ENCODE measurements at regions not wholly inside any gene's neighbourhood (a gene's known extent, or its start where the extent isn't known, plus 50 kb on each side); places are given as distances from the start of the nearest gene placed in this dataset.

DNA sequence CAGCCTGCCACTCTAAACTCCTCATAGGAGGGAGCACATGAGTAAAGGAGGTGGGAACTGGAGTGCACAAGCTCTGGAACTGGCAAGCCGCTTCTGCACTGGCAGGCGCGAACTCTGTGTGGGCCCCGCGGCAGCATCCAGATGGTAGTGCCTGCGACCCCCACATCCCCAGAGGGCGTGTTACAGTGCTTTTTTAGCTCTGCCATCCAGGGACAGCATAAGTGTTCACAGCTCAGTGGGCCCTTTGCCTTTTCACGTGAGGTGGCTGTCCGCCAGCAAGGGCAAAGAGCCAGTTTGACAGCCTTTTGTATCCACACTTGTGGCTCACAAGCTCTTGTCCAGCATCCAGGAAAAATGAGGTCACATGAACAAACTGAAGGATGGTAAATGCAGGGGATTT, 581.6 kb upstream of the DIAPH2 start:
- DNase-seq (ENCODE audit: low spot score) = no peak
- no peak overlapping the region for H3K9ac ChIP-seq (ENCODE audit: low read depth in 1 of 2, low read length in 2 of 2)
- no peaks in the 10 kb centered on the region for H3K27me3 ChIP-seq (ENCODE audit: control insufficient read depth in 4 of 4, insufficient read depth in 4 of 4, low read length in 3 of 4)
- H3K9me3 ChIP-seq (ENCODE audit: control insufficient read depth in 4 of 4, low read length in 3 of 4) = no peaks in the 10 kb centered on the region
- H3K4me3 ChIP-seq (ENCODE audit: low read depth in 1 of 3, low read length in 3 of 3) = no peak overlapping the region
- H3K27ac ChIP-seq (ENCODE audit: low read depth in 1 of 2, low read length in 2 of 2) = no peak overlapping the region
- TF ChIP-seq TAF1 (conservative IDR thresholded peaks at IDR 0.05) (no peak), FOXA1 (IDR thresholded peaks at IDR 0.05) (no peak), YY1 (IDR thresholded peaks at IDR 0.05) (no peak), HNF4A (conservative IDR thresholded peaks at IDR 0.05) (no peak), RAD21 (IDR thresholded peaks at IDR 0.05) (no peak), SP1 (IDR thresholded peaks at IDR 0.05) (no peak), NR2F2 (IDR thresholded peaks at IDR 0.05) (no peak), GABPA (IDR thresholded peaks at IDR 0.05 in 1 of 2, conservative IDR thresholded peaks at IDR 0.05 in 1 of 2) (no peak), HNF4G (IDR thresholded peaks at IDR 0.05) (no peak), EGR1 (IDR thresholded peaks at IDR 0.05; ENCODE audit: low read depth in 2 of 2) (no peak), FOXA2 (IDR thresholded peaks at IDR 0.05) (no peak), JUND (IDR thresholded peaks at IDR 0.05) (no peak), RXRA (IDR thresholded peaks at IDR 0.05) (no peak)
- TF ChIP-seq, protein P1, sequence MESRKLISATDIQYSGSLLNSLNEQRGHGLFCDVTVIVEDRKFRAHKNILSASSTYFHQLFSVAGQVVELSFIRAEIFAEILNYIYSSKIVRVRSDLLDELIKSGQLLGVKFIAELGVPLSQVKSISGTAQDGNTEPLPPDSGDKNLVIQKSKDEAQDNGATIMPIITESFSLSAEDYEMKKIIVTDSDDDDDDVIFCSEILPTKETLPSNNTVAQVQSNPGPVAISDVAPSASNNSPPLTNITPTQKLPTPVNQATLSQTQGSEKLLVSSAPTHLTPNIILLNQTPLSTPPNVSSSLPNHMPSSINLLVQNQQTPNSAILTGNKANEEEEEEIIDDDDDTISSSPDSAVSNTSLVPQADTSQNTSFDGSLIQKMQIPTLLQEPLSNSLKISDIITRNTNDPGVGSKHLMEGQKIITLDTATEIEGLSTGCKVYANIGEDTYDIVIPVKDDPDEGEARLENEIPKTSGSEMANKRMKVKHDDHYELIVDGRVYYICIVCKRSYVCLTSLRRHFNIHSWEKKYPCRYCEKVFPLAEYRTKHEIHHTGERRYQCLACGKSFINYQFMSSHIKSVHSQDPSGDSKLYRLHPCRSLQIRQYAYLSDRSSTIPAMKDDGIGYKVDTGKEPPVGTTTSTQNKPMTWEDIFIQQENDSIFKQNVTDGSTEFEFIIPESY (IDR thresholded peaks at IDR 0.05) = no peak
- TF ChIP-seq, protein P2, sequence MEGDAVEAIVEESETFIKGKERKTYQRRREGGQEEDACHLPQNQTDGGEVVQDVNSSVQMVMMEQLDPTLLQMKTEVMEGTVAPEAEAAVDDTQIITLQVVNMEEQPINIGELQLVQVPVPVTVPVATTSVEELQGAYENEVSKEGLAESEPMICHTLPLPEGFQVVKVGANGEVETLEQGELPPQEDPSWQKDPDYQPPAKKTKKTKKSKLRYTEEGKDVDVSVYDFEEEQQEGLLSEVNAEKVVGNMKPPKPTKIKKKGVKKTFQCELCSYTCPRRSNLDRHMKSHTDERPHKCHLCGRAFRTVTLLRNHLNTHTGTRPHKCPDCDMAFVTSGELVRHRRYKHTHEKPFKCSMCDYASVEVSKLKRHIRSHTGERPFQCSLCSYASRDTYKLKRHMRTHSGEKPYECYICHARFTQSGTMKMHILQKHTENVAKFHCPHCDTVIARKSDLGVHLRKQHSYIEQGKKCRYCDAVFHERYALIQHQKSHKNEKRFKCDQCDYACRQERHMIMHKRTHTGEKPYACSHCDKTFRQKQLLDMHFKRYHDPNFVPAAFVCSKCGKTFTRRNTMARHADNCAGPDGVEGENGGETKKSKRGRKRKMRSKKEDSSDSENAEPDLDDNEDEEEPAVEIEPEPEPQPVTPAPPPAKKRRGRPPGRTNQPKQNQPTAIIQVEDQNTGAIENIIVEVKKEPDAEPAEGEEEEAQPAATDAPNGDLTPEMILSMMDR (IDR thresholded peaks at IDR 0.05; ENCODE audit: low read depth, low read length, missing input control) = no peak
- TF ChIP-seq, protein P3, sequence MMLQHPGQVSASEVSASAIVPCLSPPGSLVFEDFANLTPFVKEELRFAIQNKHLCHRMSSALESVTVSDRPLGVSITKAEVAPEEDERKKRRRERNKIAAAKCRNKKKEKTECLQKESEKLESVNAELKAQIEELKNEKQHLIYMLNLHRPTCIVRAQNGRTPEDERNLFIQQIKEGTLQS (IDR thresholded peaks at IDR 0.05) = no peak
- TF ChIP-seq, protein P4, sequence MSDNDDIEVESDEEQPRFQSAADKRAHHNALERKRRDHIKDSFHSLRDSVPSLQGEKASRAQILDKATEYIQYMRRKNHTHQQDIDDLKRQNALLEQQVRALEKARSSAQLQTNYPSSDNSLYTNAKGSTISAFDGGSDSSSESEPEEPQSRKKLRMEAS (IDR thresholded peaks at IDR 0.05) = no peak
- TF ChIP-seq, protein P5, sequence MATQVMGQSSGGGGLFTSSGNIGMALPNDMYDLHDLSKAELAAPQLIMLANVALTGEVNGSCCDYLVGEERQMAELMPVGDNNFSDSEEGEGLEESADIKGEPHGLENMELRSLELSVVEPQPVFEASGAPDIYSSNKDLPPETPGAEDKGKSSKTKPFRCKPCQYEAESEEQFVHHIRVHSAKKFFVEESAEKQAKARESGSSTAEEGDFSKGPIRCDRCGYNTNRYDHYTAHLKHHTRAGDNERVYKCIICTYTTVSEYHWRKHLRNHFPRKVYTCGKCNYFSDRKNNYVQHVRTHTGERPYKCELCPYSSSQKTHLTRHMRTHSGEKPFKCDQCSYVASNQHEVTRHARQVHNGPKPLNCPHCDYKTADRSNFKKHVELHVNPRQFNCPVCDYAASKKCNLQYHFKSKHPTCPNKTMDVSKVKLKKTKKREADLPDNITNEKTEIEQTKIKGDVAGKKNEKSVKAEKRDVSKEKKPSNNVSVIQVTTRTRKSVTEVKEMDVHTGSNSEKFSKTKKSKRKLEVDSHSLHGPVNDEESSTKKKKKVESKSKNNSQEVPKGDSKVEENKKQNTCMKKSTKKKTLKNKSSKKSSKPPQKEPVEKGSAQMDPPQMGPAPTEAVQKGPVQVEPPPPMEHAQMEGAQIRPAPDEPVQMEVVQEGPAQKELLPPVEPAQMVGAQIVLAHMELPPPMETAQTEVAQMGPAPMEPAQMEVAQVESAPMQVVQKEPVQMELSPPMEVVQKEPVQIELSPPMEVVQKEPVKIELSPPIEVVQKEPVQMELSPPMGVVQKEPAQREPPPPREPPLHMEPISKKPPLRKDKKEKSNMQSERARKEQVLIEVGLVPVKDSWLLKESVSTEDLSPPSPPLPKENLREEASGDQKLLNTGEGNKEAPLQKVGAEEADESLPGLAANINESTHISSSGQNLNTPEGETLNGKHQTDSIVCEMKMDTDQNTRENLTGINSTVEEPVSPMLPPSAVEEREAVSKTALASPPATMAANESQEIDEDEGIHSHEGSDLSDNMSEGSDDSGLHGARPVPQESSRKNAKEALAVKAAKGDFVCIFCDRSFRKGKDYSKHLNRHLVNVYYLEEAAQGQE (IDR thresholded peaks at IDR 0.05) = no peak
- no peaks in the 10 kb centered on the region for H3K4me1 ChIP-seq (ENCODE audit: control insufficient read depth in 4 of 4, insufficient read depth in 4 of 4, low read length in 3 of 4)
- H3K36me3 ChIP-seq (ENCODE audit: control insufficient read depth in 4 of 4, insufficient read depth in 3 of 4, low read depth in 1 of 4, low read length in 3 of 4) = no peaks in the 10 kb centered on the region
- WGBS = 77% methylated on average over 9 of the region's 9 CpGs
